Activated CD4-positive, alpha-beta T cell treated with anti-CD3 and anti-CD28 coated beads for 36 hours (primary cell): ENCODE measurements at regions not wholly inside any gene's neighbourhood (a gene's known extent, or its start where the extent isn't known, plus 50 kb on each side); places are given as distances from the start of the nearest gene placed in this dataset.
"Not testable (repeated sequence)": the region's sequence is repeated elsewhere in the genome, so short reads cannot be mapped to it uniquely, and the experiment has no call there.

Source experiments
- ATAC-seq: fragments of 200-7000 bp; cut with Tn5 transposase; one replicate; pipeline ENCODE4 v1.10.0; 2021; ENCODE audit warnings: mild to moderate bottlenecking, moderate library complexity
- CTCF ChIA-PET: fragments of 350-600 bp; sonication (Branson Sonifier 250); formaldehyde crosslinking; loops from one replicate; lab custom pipeline; 2021; ENCODE audit warnings: antibody characterized with exemption; lab: Charles Lee
- POLR2A ChIA-PET: fragments of 350-600 bp; sonication (Branson Sonifier 250); formaldehyde crosslinking; loops from one replicate; lab custom pipeline; 2021; ENCODE audit warnings: antibody characterized with exemption, inconsistent platforms; lab: Charles Lee
- DNase-seq: peaks from one replicate; pipeline ENCODE4 v3.0.0-alpha.2; 2020
- H3K27ac Mint-ChIP-seq: one replicate; pipeline ENCODE4 v1.8.0; 2021; ENCODE audit warnings: mixed read lengths
- H3K27me3 Mint-ChIP-seq: one replicate; pipeline ENCODE4 v1.8.0; 2021; ENCODE audit warnings: mixed read lengths
- H3K36me3 Mint-ChIP-seq: one replicate; pipeline ENCODE4 v1.8.0; 2021; ENCODE audit warnings: low read depth, mixed read lengths
- H3K4me1 Mint-ChIP-seq: one replicate; pipeline ENCODE4 v1.8.0; 2021; ENCODE audit warnings: mixed read lengths
- H3K4me3 Mint-ChIP-seq: one replicate; pipeline ENCODE4 v1.8.0; 2021; ENCODE audit warnings: mild to moderate bottlenecking, moderate library complexity, mixed read lengths
- H3K9me3 Mint-ChIP-seq: one replicate; pipeline ENCODE4 v1.8.0; 2021; ENCODE audit warnings: low read depth, mixed read lengths
- intact Hi-C, 2 experiments: fragments of 100-400 bp; cut with DNase I in 1 of 2; cut with micrococcal nuclease in 1 of 2; formaldehyde crosslinking; loops; one replicate each; pipeline versions ENCODE4 v1.14.2 to v1.15.1; 2022 to 2024; cut with DNase I, micrococcal nuclease

DNA sequence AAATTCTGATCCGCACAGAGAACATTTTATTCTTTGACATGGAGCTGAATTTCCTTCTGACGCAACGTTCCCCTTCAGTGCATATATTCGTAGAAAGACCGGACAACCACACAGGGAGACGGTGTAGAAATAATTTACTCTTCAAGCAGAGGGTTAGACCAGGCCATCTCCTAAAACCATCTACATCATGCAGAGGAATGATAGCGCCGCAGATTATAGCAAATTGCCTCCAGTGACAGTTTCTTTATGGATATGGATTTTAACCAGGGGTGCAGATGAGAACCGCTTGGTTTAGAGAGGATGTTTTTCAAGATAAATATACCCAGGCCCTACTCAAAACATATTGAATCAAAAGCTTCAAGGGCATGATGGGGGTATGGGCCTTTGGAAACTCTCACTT is 759.3 kb upstream of the AUTS2 start:
- DNase-seq (no peak), ATAC-seq (no peak)
- Mint-ChIP-seq H3K36me3 (no peaks in the 10 kb centered on the region), H3K27ac (no peak overlapping the region), H3K4me3 (no peak overlapping the region), H3K4me1 (no peaks in the 10 kb centered on the region), H3K9me3 (peaks cover 7% of the 10 kb centered on the region), H3K27me3 (no peaks in the 10 kb centered on the region)
- intact Hi-C loops, result no loop called here
- ChIA-PET POLR2A (no interaction called here), CTCF (no interaction called here)

DNA sequence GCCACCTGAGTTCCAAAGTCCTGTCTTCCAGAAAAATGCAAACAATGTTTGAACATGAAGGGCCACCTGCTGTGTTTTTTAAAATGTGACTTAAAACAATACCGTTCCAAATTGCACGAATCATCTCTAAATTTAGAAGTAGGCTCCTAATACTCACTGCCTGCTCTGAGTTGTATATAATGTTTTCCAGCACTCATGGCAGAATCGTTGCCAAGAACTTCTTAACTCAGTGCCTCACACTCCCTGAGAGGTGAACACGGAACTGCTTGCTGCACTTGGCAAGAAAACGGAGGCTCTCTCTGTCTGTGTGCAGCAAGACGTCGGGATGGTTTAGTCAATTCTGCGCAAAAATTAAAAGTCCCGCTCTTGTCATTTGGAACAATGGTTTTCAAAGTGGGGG is 757.3 kb upstream of the AUTS2 start:
- ATAC-seq (no peak), DNase-seq (no peak)
- ChIA-PET CTCF (no interaction called here), POLR2A (no interaction called here)
- Mint-ChIP-seq H3K27me3 (no peaks in the 10 kb centered on the region), H3K36me3 (no peaks in the 10 kb centered on the region), H3K9me3 (peaks cover 7% of the 10 kb centered on the region), H3K4me1 (no peaks in the 10 kb centered on the region), H3K4me3 (no peak overlapping the region), H3K27ac (no peak overlapping the region)
- intact Hi-C loops, result no loop called here

DNA sequence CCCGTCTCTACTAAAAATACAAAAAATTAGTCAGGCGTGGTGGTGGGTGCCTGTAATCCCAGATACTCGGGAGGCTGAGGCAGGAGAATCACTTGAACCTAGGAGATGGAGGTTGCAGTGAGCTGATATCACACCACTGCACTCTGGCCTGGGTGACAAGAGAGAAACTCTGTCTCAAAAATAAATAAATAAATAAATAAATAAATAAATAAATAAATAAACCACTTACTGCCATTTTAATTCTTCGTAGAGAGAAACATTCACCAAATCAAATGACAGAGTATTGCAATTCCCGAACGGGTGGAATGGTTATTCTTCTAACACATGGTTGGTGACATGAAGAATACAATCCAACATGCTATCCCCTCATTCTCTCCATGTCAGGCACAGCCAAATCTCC is 754.3 kb upstream of the AUTS2 start:
- H3K4me1 Mint-ChIP-seq, DNase-seq, H3K36me3 Mint-ChIP-seq, ATAC-seq, POLR2A ChIA-PET, CTCF ChIA-PET, H3K4me3 Mint-ChIP-seq, H3K27ac Mint-ChIP-seq, H3K27me3 Mint-ChIP-seq, intact Hi-C loops: not testable (repeated sequence)
- peaks cover 11% of the 10 kb centered on the region for H3K9me3 Mint-ChIP-seq

DNA sequence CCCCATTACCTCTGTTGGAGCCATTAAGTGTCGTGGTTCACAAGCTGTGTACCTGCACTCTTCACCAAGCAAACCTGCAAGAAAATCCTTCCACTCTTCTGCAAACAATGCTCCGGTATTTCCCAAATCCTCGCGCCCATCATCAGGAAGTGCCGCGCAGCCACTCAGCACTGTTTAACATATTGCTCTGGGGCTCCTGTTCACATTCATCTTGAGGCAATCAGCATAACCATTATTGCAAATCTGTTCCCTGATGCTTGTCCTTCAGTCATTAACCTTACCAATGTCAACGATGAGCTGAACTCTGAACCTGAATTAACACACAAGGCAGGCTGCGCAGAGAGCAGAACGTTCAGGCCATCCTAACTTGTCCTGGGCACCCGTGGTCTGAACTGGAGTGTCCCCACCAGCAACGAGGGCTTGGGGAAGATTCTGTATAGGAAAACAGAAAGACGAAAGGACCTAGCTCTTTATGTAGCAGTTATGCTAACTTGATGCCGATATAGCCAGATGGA is 751.4 kb upstream of the AUTS2 start:
- no peak for DNase-seq
- no peak for ATAC-seq
- Mint-ChIP-seq H3K9me3 (peaks cover 13% of the 10 kb centered on the region), H3K27ac (no peak overlapping the region), H3K36me3 (peaks cover 2% of the 10 kb centered on the region), H3K4me1 (no peaks in the 10 kb centered on the region), H3K4me3 (no peak overlapping the region), H3K27me3 (no peaks in the 10 kb centered on the region)
- intact Hi-C loops, result no loop called here
- ChIA-PET POLR2A (no interaction called here), CTCF (no interaction called here)

DNA sequence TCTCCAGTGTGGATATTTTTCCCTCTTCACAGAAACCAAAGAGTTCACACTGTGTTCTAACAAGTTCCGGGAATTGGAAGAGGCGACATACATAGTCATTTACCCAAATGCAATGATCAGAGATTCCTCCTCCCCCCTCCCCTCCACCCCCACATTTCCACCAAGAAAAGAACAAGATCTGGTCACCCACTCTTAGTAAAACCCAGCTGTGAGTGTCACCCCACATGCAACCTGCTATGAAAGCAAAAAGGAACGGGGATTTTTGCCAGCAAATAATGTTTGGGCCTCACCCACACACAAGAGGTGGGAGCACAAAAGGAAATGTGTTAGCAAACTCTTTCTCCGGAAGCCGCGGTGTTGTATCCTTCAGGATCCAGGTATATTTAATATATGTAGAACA is 745.0 kb upstream of the AUTS2 start:
- Mint-ChIP-seq H3K36me3 (peaks cover 2% of the 10 kb centered on the region), H3K4me3 (no peak overlapping the region), H3K27me3 (no peaks in the 10 kb centered on the region), H3K4me1 (no peaks in the 10 kb centered on the region), H3K27ac (no peak overlapping the region), H3K9me3 (peaks cover 1% of the 10 kb centered on the region)
- ChIA-PET POLR2A (no interaction called here), CTCF (no interaction called here)
- DNase-seq (no peak), ATAC-seq (no peak)
- intact Hi-C loops, result no loop called here

DNA sequence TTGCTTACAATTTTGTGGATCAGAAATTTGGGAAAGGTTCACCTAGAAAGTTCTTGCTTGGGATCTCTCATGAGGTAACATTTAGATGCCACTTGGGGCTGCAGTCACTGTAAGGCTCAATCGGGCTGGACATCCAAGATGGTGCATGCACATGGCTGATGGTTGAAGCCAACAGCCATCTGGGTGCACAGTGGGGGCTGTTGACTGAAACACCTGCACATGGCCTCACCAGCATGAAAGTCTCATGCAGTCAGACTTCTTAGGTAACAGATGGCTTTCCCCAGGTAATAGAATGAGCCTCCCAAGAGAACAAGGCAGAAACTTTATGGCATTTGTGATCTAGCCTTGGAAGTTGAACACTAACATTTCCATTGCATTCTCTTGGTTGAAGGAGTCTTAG is 740.7 kb upstream of the AUTS2 start:
- POLR2A ChIA-PET, result no interaction called here
- ATAC-seq (no peak), DNase-seq (no peak)
- Mint-ChIP-seq H3K27ac (no peak overlapping the region), H3K36me3 (no peaks in the 10 kb centered on the region), H3K4me1 (no peaks in the 10 kb centered on the region), H3K4me3 (no peak overlapping the region), H3K27me3 (no peaks in the 10 kb centered on the region), H3K9me3 (peaks cover 5% of the 10 kb centered on the region)
- CTCF ChIA-PET, result no interaction called here
- intact Hi-C loops, result no loop called here

DNA sequence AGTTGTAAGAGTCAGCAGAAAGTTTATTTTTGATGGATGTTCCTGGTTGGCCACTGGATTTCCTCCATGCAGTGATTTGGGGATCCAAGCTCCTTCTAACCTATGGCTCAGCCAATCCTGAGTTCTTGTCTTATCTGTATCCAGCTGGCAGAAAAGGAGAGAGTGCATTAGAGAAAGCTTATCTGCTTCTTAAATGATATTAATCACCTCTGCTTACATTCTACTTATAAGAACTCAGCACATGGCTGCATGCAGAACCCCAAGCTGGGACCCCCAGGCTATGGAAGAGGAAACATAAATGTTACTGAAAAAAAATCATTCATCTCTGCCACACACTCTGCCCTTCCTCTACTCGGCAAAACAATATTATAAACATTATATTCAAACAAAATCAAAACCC is 739.8 kb upstream of the AUTS2 start:
- intact Hi-C loops, result no loop called here
- ATAC-seq (no peak), DNase-seq (no peak)
- H3K4me1 Mint-ChIP-seq, result no peaks in the 10 kb centered on the region
- no peak overlapping the region for H3K4me3 Mint-ChIP-seq
- POLR2A ChIA-PET, result no interaction called here
- no peaks in the 10 kb centered on the region for H3K36me3 Mint-ChIP-seq
- no peak overlapping the region for H3K27ac Mint-ChIP-seq
- CTCF ChIA-PET, result no interaction called here
- H3K9me3 Mint-ChIP-seq, result peaks cover 5% of the 10 kb centered on the region
- no peaks in the 10 kb centered on the region for H3K27me3 Mint-ChIP-seq

DNA sequence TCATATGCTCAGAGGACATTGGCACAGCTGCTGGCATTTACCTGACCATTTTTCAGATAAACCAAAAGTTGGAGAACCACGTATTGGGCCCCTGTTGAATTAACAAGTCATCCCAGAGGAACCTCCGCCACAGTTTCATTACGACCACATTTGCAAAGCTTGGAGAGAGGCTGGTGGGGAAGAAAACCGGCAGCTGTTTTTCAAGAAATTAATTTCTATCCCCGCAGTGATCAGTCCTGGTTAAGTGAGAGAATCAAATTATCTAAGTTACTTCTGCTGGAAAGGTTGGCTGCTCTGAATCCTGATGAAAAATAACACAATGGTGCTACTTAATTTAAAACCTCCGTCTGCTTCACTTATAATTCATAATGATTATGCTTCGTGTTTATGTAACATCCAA is 737.1 kb upstream of the AUTS2 start:
- POLR2A ChIA-PET, result no interaction called here
- H3K9me3 Mint-ChIP-seq, result peaks cover 5% of the 10 kb centered on the region
- CTCF ChIA-PET, result no interaction called here
- no peaks in the 10 kb centered on the region for H3K36me3 Mint-ChIP-seq
- H3K27me3 Mint-ChIP-seq, result no peaks in the 10 kb centered on the region
- ATAC-seq (no peak), DNase-seq (no peak)
- no peak overlapping the region for H3K27ac Mint-ChIP-seq
- no peak overlapping the region for H3K4me3 Mint-ChIP-seq
- no peaks in the 10 kb centered on the region for H3K4me1 Mint-ChIP-seq
- intact Hi-C loops, result no loop called here

DNA sequence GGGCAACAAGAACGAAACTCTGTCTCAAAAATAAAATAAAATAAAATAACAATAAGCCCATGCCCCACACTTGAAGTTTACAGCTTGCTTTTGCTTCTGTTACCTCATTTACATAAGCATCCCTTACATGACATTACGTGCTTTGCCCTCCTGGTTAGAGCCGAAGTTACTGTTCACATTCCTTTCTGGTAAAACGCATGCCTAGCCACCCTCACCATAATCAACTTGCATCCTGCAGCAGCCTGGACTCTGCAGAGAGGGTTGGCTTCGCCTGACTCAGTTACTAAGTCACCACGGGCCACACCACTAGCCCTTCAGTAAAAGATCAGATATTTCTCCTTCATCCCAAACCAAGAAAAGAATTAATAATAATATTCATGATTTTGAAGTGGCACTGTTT is 736.0 kb upstream of the AUTS2 start:
- no peaks in the 10 kb centered on the region for H3K36me3 Mint-ChIP-seq
- ChIA-PET POLR2A (no interaction called here), CTCF (interaction anchor here (0.6 kb wide), 1 partner anchor 385 kb away, joined by 3 read pairs; no protein-coding TSS in a partner anchor)
- no peaks in the 10 kb centered on the region for H3K27me3 Mint-ChIP-seq
- no peak overlapping the region for H3K4me3 Mint-ChIP-seq
- intact Hi-C loops, result no loop called here
- no peak for DNase-seq
- peaks cover 5% of the 10 kb centered on the region for H3K9me3 Mint-ChIP-seq
- ATAC-seq, result no peak
- no peak overlapping the region for H3K27ac Mint-ChIP-seq
- no peaks in the 10 kb centered on the region for H3K4me1 Mint-ChIP-seq

DNA sequence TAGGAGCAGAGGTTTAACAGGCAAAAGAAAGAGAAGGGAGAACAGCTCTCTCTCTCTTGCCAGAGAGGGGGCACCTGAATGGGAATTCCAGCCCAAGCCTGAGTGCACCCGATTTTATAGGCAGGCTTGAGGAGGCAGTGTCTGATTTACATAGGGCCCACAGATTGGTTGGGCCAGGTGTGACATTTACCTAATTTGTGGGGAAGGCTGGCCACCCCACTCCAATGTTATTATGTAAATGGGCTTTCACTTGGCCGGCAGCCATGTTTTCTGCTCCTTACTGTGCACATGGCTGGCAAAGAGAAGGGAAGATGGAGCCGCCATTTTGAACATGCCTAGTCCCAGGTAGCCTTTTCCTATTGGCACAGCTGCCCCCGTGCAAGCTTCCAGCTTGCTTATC is 735.5 kb upstream of the AUTS2 start:
- Mint-ChIP-seq H3K9me3 (peaks cover 5% of the 10 kb centered on the region), H3K4me3 (no peak overlapping the region), H3K36me3 (no peaks in the 10 kb centered on the region), H3K4me1 (no peaks in the 10 kb centered on the region), H3K27me3 (no peaks in the 10 kb centered on the region), H3K27ac (no peak overlapping the region)
- no peak for ATAC-seq
- intact Hi-C loops, result no loop called here
- DNase-seq, result no peak
- CTCF ChIA-PET, result interaction anchor here (0.6 kb wide), 1 partner anchor 385 kb away, joined by 3 read pairs; no protein-coding TSS in a partner anchor
- POLR2A ChIA-PET, result no interaction called here

DNA sequence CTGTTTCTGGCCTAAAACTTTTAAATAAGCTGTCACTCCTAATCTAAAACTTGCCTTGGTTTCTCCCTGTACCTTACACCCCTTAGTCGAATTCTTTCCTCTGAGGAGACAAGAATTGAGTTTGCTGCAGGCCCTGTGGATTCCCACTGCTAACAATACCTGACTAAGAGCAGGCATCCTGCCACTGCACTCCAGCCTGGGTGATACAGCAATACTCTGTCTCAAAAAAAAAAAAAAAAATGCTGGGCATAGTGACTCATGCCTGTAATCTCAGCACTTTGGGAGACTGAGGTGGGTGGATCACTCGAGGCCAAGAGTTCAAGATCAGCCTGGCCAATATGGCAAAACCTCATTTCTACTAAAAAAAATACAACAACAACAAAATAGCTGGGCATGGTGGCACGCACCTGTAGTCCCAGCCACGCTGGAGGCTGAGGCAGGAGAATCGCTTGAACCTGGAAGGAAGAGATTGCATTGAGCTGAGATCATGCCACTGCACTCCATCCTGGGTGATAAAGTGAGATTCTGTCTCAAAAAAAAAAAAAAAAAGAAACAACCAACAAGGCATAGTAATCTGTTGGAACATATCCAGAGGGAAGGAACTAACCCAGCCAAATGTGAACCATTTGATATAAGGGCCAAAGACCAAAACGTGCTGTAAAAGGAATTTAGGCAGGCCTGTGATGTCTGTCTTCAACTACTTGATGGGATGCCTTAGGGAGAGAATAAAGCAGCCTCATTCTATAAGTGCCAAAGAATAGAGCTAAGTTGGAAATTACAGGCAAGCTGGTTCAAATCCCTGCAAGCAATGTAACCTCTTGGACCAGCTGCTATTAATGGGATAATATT is 732.7 kb upstream of the AUTS2 start:
- H3K27ac Mint-ChIP-seq, result no peak overlapping the region
- H3K4me3 Mint-ChIP-seq, result no peak overlapping the region
- DNase-seq (no peak), ATAC-seq (no peak)
- H3K27me3 Mint-ChIP-seq, result no peaks in the 10 kb centered on the region
- intact Hi-C loops, result no loop called here
- H3K9me3 Mint-ChIP-seq, result peaks cover 15% of the 10 kb centered on the region
- no peaks in the 10 kb centered on the region for H3K36me3 Mint-ChIP-seq
- ChIA-PET POLR2A (no interaction called here), CTCF (no interaction called here)
- no peaks in the 10 kb centered on the region for H3K4me1 Mint-ChIP-seq

DNA sequence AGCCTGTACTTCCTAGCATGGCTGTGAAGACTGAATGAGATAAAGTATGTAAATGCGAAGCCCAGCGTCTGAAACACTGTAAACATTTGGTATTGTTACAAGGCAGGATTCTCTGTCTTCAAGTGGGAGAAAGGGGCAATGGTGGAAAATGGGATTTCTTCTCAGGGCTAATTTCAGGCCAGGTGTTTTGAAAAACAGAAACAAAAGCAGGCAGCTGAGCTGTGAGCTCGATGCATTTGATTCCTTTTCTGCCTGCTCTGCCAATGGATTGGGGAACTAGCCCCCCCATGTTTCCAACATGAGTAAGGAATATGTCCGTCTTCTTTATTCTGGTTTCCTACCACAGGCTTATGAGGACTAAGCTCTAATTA is 732.1 kb upstream of the AUTS2 start:
- Mint-ChIP-seq H3K36me3 (no peaks in the 10 kb centered on the region), H3K9me3 (peaks cover 15% of the 10 kb centered on the region), H3K4me3 (no peak overlapping the region), H3K27ac (no peak overlapping the region), H3K4me1 (no peaks in the 10 kb centered on the region), H3K27me3 (no peaks in the 10 kb centered on the region)
- no peak for DNase-seq
- ChIA-PET CTCF (interaction anchor here (0.7 kb wide), 1 partner anchor 64 kb away, joined by 4 read pairs; no protein-coding TSS in a partner anchor), POLR2A (no interaction called here)
- no peak for ATAC-seq
- intact Hi-C loops, result no loop called here
